HepG2 (cell line): ENCODE measurements at regions not wholly inside any gene's neighbourhood (a gene's known extent, or its start where the extent isn't known, plus 50 kb on each side); places are given as distances from the start of the nearest gene placed in this dataset.

Experiments used
- ATAC-seq: fragments of 200-7000 bp; cut with Tn5 transposase; 3 replicates; pipeline ENCODE4 v1.9.1; 2020; ENCODE audit warnings: mild to moderate bottlenecking, moderate library complexity
- BruUV-seq: library from RNA; stranded (reverse); fragments of 400-500 nt; replicated peaks from 2 replicates; lab custom pipeline; 2021; lab: Mats Ljungman, UMichigan
- CTCF ChIA-PET: fragments of 300-600 bp; formaldehyde crosslinking; extraction: SDS; loops from one replicate; lab custom pipeline; 2021; ENCODE audit warnings: low total read pairs, inconsistent platforms, low intra/inter-chr PET ratio; lab: Yijun Ruan, JAX
- POLR2A ChIA-PET: fragments of 350-600 bp; sonication (Branson Sonifier 250); formaldehyde crosslinking; loops from one replicate; lab custom pipeline; 2020; ENCODE audit warnings: antibody characterized with exemption, inconsistent platforms; lab: Yijun Ruan, JAX
- DNase-seq: peaks from one replicate; pipeline ENCODE4 v3.0.0-alpha.2; 2015; ENCODE audit warnings: low spot score
- FAIRE-seq: peaks from 3 replicates; lab custom pipeline; 2011; peaks lifted over from hg19 to GRCh38; lab: Jason Lieb, UNC
- H2AFZ ChIP-seq: one replicate; pipeline ENCODE4 v1.6.1; 2011; ENCODE audit warnings: low read length, inconsistent platforms
- H3K27ac ChIP-seq: fragments of 300-600 bp; 3 replicates; pipeline ENCODE4 v1.8.0; 2011; ENCODE audit warnings: mixed run types, mild to moderate bottlenecking, mixed read lengths, low read length, inconsistent platforms; ENCODE audit not compliant: insufficient read depth; ENCODE audit errors: extremely low read length
- H3K27me3 ChIP-seq, 2 experiments: fragments of 200-600 bp in 1 of 2; 2 replicates in 1 of 2; 3 replicates in 1 of 2; pipeline versions ENCODE4 v1.6.0 to v1.8.0; 2011; ENCODE audit warnings: low read length in 2 of 2, mild to moderate bottlenecking in 2 of 2, moderate library complexity in 2 of 2, inconsistent platforms in 1 of 2; ENCODE audit not compliant: insufficient read depth in 2 of 2, control insufficient read depth in 1 of 2
- H3K36me3 ChIP-seq, 2 experiments: fragments of 200-600 bp in 1 of 2; replicated peaks in 1 of 2; 2 replicates in 1 of 2; 3 replicates in 1 of 2; pipeline versions ENCODE4 v1.5.1 to v1.8.0; 2011; ENCODE audit warnings: low read length in 2 of 2, inconsistent platforms in 1 of 2; ENCODE audit not compliant: insufficient read depth in 2 of 2, control insufficient read depth in 1 of 2
- H3K4me1 ChIP-seq: 2 replicates; pipeline ENCODE4 v1.5.1; 2012; ENCODE audit warnings: low read length, inconsistent platforms; ENCODE audit not compliant: insufficient read depth
- H3K4me2 ChIP-seq: 2 replicates; pipeline ENCODE4 v1.6.0; 2011; ENCODE audit warnings: low read depth, low read length, inconsistent platforms
- H3K4me3 ChIP-seq, 3 experiments: fragments of 200-600 bp in 1 of 3; sonication (generic), shearing (Covaris generic) in 1 of 3; replicated peaks in 1 of 3; 2 replicates each; pipeline ENCODE4 v1.5.1; 2011 to 2016; ENCODE audit warnings: low read length in 3 of 3, inconsistent platforms in 2 of 3, low read depth in 2 of 3, mild to moderate bottlenecking in 2 of 3, control low read depth in 1 of 3, mixed read lengths in 1 of 3; ENCODE audit not compliant: insufficient read depth in 1 of 3
- H3K79me2 ChIP-seq: one replicate; pipeline ENCODE4 v1.6.1; 2011; ENCODE audit warnings: low read length, inconsistent platforms; ENCODE audit not compliant: insufficient read depth
- H3K9ac ChIP-seq: 2 replicates; pipeline ENCODE4 v1.6.0; 2011; ENCODE audit warnings: mild to moderate bottlenecking, low read depth, low read length, inconsistent platforms; ENCODE audit not compliant: insufficient read depth
- H3K9me3 ChIP-seq: 2 replicates; pipeline ENCODE4 v1.5.1; 2012; ENCODE audit warnings: mild to moderate bottlenecking, low read length
- H4K20me1 ChIP-seq: 2 replicates; pipeline ENCODE4 v1.6.0; 2011; ENCODE audit warnings: inconsistent platforms, mild to moderate bottlenecking, low read length, moderate library complexity; ENCODE audit not compliant: insufficient read depth
- CHD4 ChIP-seq: fragments of 200-600 bp; sonication (generic); IDR thresholded peaks from 2 replicates; pipeline ENCODE4 v1.7.0; 2017; ENCODE audit warnings: mild to moderate bottlenecking, low read length, borderline replicate concordance
- FOXK1 ChIP-seq: sonication (generic); formaldehyde crosslinking; IDR thresholded peaks from 2 replicates; pipeline ENCODE4 v1.4.0; 2020; ENCODE audit warnings: low read depth, missing genetic modification reagents, borderline replicate concordance
- HNRNPLL ChIP-seq: fragments of 200-400 bp; formaldehyde crosslinking; IDR thresholded peaks from 2 replicates; pipeline ENCODE4 v1.6.1; 2017; ENCODE audit warnings: mild to moderate bottlenecking, low read depth, low read length; ENCODE audit not compliant: poor library complexity, severe bottlenecking
- MBD4 ChIP-seq: IDR thresholded peaks from 2 replicates; pipeline ENCODE4 v1.6.1; 2012; ENCODE audit warnings: low read length, inconsistent platforms, borderline replicate concordance
- MED13 ChIP-seq: sonication (generic); formaldehyde crosslinking; IDR thresholded peaks from 2 replicates; pipeline ENCODE4 v1.5.0; 2020; ENCODE audit warnings: missing genetic modification reagents
- PRDM10 ChIP-seq: sonication (generic); formaldehyde crosslinking; IDR thresholded peaks from 2 replicates; pipeline ENCODE4 v1.4.0; 2020; ENCODE audit warnings: low read depth, missing genetic modification reagents
- REPIN1 ChIP-seq: sonication (generic); formaldehyde crosslinking; IDR thresholded peaks from 2 replicates; pipeline ENCODE4 v1.8.0; 2022; ENCODE audit warnings: missing genetic modification reagents, low read depth, mild to moderate bottlenecking, borderline replicate concordance
- RFX3 ChIP-seq: IDR thresholded peaks from 2 replicates; pipeline ENCODE4 v1.6.1; 2016; ENCODE audit warnings: missing biosample characterization, missing genetic modification reagents
- TAF1 ChIP-seq: sonication (generic); formaldehyde crosslinking; IDR thresholded peaks from 2 replicates; pipeline ENCODE4 v1.4.0; 2020; ENCODE audit warnings: missing genetic modification reagents
- TBP ChIP-seq: sonication (generic); formaldehyde crosslinking; IDR thresholded peaks from 2 replicates; pipeline ENCODE4 v1.5.0; 2020; ENCODE audit warnings: missing genetic modification reagents
- ZNF263 ChIP-seq: sonication (generic); formaldehyde crosslinking; IDR thresholded peaks from 2 replicates; pipeline ENCODE4 v1.4.0; 2020; ENCODE audit warnings: missing genetic modification reagents
- ZNF780A ChIP-seq: sonication (generic); formaldehyde crosslinking; IDR thresholded peaks from 2 replicates; pipeline ENCODE4 v1.8.0; 2022; ENCODE audit warnings: mild to moderate bottlenecking, missing genetic modification reagents, moderate library complexity
- ZSCAN21 ChIP-seq: sonication (generic); formaldehyde crosslinking; IDR thresholded peaks from 2 replicates; pipeline ENCODE4 v1.8.0; 2022; ENCODE audit warnings: mild to moderate bottlenecking, missing genetic modification reagents, moderate library complexity, borderline replicate concordance
- ZSCAN9 ChIP-seq: IDR thresholded peaks from 2 replicates; pipeline ENCODE4 v1.6.1; 2016; ENCODE audit warnings: borderline replicate concordance
- WGBS: methylation state at CpG from one replicate; pipeline ENCODE4 v1.1.6; 2017; ENCODE audit warnings: low lambda C conversion rate; 5-methylcytosine and 5-hydroxymethylcytosine counted together
- in situ Hi-C: cut with HindIII; loops from 2 replicates; pipeline ENCODE4 v1.10.0; 2017; ENCODE audit warnings: low pct_unique_long_range_greater_than_20kb; ENCODE audit not compliant: extremely low pct_ligation_motif_present
- intact Hi-C: fragments of 100-400 bp; cut with micrococcal nuclease; formaldehyde crosslinking; loops from one replicate; pipeline ENCODE4 v1.10.0; 2022; ENCODE audit not compliant: unreplicated experiment
- TF ChIP-seq, protein P1 (sequence below): sonication (generic); formaldehyde crosslinking; conservative IDR thresholded peaks from 2 replicates; pipeline ENCODE4 v1.8.0; 2022; ENCODE audit warnings: low read depth, missing genetic modification reagents
- TF ChIP-seq, protein P2 (sequence below): sonication (generic); formaldehyde crosslinking; IDR thresholded peaks from 2 replicates; pipeline ENCODE4 v1.8.0; 2023; ENCODE audit warnings: mild to moderate bottlenecking, missing genetic modification reagents

DNA sequence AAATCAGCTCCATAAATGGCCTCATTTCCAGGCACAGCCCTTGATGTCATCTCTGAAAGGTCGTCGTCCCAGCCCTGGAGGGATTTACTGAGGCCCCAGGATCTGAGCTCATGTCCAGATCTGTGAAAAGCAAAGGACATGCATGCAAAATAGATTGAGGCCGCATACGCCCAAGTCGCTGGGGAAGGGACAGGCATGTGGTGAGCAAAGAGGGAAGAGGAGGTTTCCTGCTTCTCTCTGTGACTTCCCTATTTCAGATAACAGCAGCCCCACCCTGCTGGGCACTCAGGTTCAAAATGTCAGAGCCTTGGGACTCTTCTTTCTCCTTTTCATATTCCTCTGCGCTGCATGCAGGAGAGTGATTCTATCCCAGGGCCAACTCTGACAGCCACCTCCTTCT, 197.2 kb downstream of the ADSS2 start:
- no peaks in the 10 kb centered on the region for H3K79me2 ChIP-seq
- CTCF ChIA-PET = no interaction called here
- H3K4me3 ChIP-seq = no peak overlapping the region
- H3K27me3 ChIP-seq = peaks cover 1 to 3% of the 10 kb centered on the region in 2 experiments; a peak in 1 of 5 replicates
- H3K4me2 ChIP-seq = no peak overlapping the region
- WGBS = 66% methylated on average over 6 of the region's 6 CpGs
- intact Hi-C loops = no loop called here
- POLR2A ChIA-PET = no interaction called here
- no peak for ATAC-seq
- no peak overlapping the region for H2AFZ ChIP-seq
- no peaks in the 10 kb centered on the region for H3K4me1 ChIP-seq
- no peak for FAIRE-seq
- no peaks in the 10 kb centered on the region for H3K9me3 ChIP-seq
- no peak overlapping the region for H3K27ac ChIP-seq
- no TSS peak for BruUV-seq
- H3K9ac ChIP-seq = no peak overlapping the region
- H4K20me1 ChIP-seq = no peaks in the 10 kb centered on the region
- in situ Hi-C loops = no loop called here
- no peak for DNase-seq
- H3K36me3 ChIP-seq = no peaks in the 10 kb centered on the region
- no peak for TF ChIP-seq TBP
- TF ChIP-seq MED13 (CRISPR knock-in tag) = no peak
- no peak for TF ChIP-seq ZSCAN9 (CRISPR knock-in tag)
- no peak for TF ChIP-seq TAF1 (CRISPR knock-in tag)
- no peak for TF ChIP-seq PRDM10
- no peak for TF ChIP-seq ZNF263 (CRISPR knock-in tag)
- TF ChIP-seq, protein P1, sequence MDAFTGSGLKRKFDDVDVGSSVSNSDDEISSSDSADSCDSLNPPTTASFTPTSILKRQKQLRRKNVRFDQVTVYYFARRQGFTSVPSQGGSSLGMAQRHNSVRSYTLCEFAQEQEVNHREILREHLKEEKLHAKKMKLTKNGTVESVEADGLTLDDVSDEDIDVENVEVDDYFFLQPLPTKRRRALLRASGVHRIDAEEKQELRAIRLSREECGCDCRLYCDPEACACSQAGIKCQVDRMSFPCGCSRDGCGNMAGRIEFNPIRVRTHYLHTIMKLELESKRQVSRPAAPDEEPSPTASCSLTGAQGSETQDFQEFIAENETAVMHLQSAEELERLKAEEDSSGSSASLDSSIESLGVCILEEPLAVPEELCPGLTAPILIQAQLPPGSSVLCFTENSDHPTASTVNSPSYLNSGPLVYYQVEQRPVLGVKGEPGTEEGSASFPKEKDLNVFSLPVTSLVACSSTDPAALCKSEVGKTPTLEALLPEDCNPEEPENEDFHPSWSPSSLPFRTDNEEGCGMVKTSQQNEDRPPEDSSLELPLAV = no peak
- TF ChIP-seq REPIN1 = no peak
- TF ChIP-seq MBD4 = no peak
- TF ChIP-seq, protein P2, sequence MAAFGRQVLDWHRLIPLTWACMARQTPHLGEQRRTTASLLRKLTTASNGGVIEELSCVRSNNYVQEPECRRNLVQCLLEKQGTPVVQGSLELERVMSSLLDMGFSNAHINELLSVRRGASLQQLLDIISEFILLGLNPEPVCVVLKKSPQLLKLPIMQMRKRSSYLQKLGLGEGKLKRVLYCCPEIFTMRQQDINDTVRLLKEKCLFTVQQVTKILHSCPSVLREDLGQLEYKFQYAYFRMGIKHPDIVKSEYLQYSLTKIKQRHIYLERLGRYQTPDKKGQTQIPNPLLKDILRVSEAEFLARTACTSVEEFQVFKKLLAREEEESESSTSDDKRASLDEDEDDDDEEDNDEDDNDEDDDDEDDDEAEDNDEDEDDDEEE (CRISPR knock-in tag) = no peak
- TF ChIP-seq HNRNPLL = no peak
- no peak for TF ChIP-seq ZNF780A (CRISPR knock-in tag)
- TF ChIP-seq FOXK1 = no peak
- TF ChIP-seq CHD4 = no peak
- no peak for TF ChIP-seq ZSCAN21 (CRISPR knock-in tag)
- no peak for TF ChIP-seq RFX3 (CRISPR knock-in tag)
